ENCODE measurements at regions not wholly inside any gene's neighbourhood (a gene's known extent, or its start where the extent isn't known, plus 50 kb on each side); places are given as distances from the start of the nearest gene placed in this dataset.

DNA sequence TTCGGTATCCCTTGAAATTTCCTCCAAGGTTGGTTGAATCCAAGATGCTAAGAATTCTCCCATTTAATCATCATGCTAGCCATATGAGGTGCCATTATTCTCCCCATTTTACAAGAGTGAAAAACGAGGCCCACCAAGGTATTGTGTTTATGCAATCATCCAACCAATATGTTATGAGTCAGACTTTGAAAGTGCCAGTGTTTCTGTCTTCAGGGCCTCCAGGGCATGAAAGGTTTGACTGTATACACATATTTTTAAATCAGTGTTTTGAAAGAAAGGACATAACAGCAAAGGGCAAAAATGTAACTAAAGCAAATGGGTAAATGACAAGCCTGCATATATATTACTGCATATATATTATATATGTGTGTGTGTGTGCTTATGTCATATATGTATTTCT lies 541.2 kb upstream of the SMIM31 start (continued):
- TF ChIP-seq EZH2 (IDR thresholded peaks at IDR 0.05; ENCODE audit: low read depth, low read length, severe bottlenecking) (no peak), YY1 (IDR thresholded peaks at IDR 0.05; ENCODE audit: low read depth, low read length) (no peak)

Data from H1 (cell line).